ENCODE measurements at regions not wholly inside any gene's neighbourhood (a gene's known extent, or its start where the extent isn't known, plus 50 kb on each side); places are given as distances from the start of the nearest gene placed in this dataset.
"Not testable (repeated sequence)": the region's sequence is repeated elsewhere in the genome, so short reads cannot be mapped to it uniquely, and the experiment has no call there.

DNA sequence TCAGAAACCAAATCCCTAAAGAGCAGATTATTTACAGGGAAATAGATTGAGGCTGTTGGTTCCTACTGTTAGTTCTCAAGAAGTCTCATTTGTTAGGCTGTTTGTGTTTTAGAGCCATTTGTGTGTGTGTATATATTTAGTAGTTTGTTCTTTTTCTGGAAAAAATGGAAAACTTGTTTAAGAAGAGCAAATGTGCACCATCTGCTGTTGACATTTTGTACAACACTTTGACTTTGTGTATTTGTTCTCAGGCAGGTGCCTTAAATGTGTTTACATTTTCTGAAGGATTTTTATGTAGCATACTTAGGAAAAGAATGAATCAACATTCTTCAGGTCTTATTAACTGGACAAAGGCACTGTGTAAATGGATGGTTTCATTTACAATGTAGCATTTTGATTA is 163.7 kb upstream of the FOLH1 start:
- H3K4me1 ChIP-seq; H3K27me3 ChIP-seq; H3K4me3 ChIP-seq; H3K36me3 ChIP-seq; ATAC-seq (ENCODE audit: low FRiP score in 2 of 2); DNase-seq; H3K9me3 ChIP-seq; H3K27ac ChIP-seq: not testable (repeated sequence)
- TF ChIP-seq, protein P1, sequence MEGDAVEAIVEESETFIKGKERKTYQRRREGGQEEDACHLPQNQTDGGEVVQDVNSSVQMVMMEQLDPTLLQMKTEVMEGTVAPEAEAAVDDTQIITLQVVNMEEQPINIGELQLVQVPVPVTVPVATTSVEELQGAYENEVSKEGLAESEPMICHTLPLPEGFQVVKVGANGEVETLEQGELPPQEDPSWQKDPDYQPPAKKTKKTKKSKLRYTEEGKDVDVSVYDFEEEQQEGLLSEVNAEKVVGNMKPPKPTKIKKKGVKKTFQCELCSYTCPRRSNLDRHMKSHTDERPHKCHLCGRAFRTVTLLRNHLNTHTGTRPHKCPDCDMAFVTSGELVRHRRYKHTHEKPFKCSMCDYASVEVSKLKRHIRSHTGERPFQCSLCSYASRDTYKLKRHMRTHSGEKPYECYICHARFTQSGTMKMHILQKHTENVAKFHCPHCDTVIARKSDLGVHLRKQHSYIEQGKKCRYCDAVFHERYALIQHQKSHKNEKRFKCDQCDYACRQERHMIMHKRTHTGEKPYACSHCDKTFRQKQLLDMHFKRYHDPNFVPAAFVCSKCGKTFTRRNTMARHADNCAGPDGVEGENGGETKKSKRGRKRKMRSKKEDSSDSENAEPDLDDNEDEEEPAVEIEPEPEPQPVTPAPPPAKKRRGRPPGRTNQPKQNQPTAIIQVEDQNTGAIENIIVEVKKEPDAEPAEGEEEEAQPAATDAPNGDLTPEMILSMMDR (IDR thresholded peaks at IDR 0.05), result peak in 4 of 6 experiments; percentile 18 to 35 (median 26)

DNA sequence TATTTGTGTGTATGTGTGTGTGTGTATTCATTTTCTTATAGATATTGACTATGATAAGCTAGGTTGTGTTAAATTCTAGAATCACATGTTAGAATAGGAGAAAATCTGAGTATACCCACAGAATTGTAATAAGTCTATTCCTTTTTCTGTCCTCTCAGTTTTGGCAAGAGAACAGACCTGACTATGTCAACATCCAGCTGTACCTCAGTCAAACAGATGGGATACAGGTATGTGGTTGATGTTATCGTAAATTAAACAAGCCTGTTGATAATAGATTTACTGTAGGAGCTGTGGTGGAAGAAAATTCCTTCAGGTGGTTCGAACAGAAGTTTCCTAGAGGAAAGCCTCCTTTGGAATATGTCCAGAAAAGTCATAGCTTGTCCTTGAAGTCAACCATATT is 160.2 kb upstream of the FOLH1 start:
- H3K27me3 ChIP-seq; ATAC-seq (ENCODE audit: low FRiP score in 2 of 2): not testable (repeated sequence)
- 56 to 59% methylated on average over 2 of the region's 2 CpGs for WGBS, 2 donors

DNA sequence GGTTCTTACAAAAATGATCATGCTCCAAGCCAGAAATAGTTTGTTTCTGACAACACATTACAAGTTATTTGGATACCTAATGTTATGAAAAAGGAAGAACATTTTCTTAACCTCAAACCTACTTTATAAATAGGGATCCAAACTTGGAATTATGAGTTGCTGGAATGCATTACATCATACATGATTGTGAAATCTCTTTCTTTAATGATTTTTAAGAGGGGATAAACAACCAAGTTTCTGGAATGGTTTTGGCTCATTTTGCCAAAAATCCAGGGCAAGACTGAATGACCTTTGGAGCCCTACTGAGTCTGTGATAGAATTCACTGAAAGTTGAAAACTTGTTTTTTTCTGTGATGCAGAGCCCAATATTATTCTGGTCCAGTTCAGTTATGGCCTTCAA is 157.0 kb upstream of the FOLH1 start:
- not testable (repeated sequence) for H3K36me3 ChIP-seq, H3K4me1 ChIP-seq, H3K27me3 ChIP-seq, DNase-seq, H3K4me3 ChIP-seq, H3K27ac ChIP-seq, H3K9me3 ChIP-seq
- ATAC-seq (ENCODE audit: low FRiP score in 2 of 2), result peak in 1 of 2 donors; percentile 78

More for the DNA sequence above, 160.2 kb upstream of the FOLH1 start:
- H3K9me3 ChIP-seq, H3K4me1 ChIP-seq, H3K36me3 ChIP-seq, H3K27ac ChIP-seq, H3K4me3 ChIP-seq, DNase-seq: not testable (repeated sequence)

DNA sequence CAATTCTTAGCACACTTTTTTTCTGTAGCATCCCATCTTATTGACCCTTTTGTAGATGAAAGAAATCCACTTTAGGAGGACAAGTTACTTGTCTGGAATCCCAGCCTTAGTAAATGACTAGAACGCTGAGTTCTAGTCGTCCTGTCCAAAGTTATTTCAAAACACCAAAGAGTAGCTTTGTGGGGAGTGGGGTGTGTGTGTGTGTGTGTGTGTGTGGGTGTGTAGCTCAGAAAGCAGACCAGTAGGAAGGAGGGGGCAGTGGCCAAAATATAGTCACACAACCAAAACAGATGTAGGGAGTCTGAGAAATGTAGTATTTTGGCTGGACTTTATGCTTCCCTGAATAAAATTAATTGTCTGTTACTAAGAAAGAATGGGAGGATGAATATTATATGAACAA is 154.6 kb upstream of the FOLH1 start:
- DNase-seq, H3K9me3 ChIP-seq, H3K4me1 ChIP-seq, H3K27me3 ChIP-seq, H3K36me3 ChIP-seq, H3K4me3 ChIP-seq, H3K27ac ChIP-seq: not testable (repeated sequence)
- peak in 1 of 2 donors; percentile 69 for ATAC-seq (ENCODE audit: low FRiP score in 2 of 2)
- WGBS, 2 donors, result 59 to 73% methylated on average over 2 of the region's 2 CpGs

DNA sequence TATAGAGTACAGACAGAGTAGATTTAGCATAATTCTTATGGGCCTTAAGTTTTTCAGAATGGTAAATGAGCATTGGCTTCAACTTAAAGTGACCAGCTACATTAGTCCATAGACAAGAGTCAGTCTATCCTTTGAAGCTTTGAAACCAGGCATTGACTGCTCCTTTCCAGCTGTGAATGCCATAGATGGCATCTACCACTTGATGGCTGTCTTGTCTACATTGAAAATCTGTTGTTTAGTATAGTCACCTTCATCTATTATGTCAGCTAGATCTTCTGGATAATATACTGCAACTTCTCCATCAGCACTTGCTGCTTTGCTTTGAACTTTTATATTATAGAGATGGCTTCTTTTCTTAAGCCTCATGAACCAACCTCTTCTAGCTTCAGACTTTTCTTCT is 146.1 kb upstream of the FOLH1 start:
- H3K27ac ChIP-seq; H3K4me1 ChIP-seq; H3K36me3 ChIP-seq; H3K9me3 ChIP-seq; H3K4me3 ChIP-seq; H3K27me3 ChIP-seq; ATAC-seq (ENCODE audit: low FRiP score in 2 of 2); DNase-seq: not testable (repeated sequence)

DNA sequence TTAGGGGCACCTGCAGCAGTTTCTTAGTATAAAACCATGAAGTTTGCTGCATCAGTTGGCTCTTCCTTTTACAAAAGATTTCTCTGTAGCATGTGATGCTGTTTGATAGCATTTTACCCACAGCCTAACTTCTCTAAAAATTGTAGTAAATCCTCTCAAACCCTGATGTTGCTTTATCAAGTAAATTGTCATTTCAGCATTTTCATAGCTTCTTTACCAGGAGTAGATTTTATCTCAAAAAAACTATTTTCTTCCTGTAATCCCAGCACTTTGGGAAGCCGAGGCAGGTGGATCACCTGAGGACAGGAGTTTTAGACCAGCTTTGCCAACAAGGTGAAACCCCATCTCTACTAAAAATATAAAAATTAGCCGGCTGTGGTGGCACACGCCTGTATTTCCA is 144.5 kb upstream of the FOLH1 start:
- 85 to 89% methylated on average over 3 of the region's 3 CpGs for WGBS, 2 donors
- not testable (repeated sequence) for ATAC-seq (ENCODE audit: low FRiP score in 2 of 2); H3K27ac ChIP-seq; H3K4me3 ChIP-seq; H3K9me3 ChIP-seq; H3K36me3 ChIP-seq; DNase-seq; H3K4me1 ChIP-seq; H3K27me3 ChIP-seq

DNA sequence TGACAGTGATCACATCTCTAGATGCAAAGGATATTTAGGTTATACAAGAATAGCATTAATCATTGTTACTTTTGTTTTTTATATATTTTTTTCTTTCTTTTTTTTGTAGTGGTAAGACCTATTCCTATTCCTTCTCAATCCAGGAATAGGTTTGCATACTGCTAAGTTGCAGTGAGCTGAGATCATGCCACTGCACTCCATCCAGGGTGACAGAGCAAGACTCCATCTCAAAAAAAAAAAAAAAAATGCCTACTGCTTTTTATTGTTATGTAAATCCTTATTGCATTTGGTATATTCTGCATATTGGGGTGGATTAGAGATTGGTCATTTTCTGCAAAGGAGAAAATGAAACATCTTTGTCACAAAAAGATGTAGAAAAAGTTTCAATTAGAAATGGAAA is 138.2 kb upstream of the FOLH1 start:
- not testable (repeated sequence) for ATAC-seq (ENCODE audit: low FRiP score in 2 of 2); H3K9me3 ChIP-seq; DNase-seq; H3K4me3 ChIP-seq; H3K27ac ChIP-seq; H3K27me3 ChIP-seq; H3K36me3 ChIP-seq; H3K4me1 ChIP-seq

DNA sequence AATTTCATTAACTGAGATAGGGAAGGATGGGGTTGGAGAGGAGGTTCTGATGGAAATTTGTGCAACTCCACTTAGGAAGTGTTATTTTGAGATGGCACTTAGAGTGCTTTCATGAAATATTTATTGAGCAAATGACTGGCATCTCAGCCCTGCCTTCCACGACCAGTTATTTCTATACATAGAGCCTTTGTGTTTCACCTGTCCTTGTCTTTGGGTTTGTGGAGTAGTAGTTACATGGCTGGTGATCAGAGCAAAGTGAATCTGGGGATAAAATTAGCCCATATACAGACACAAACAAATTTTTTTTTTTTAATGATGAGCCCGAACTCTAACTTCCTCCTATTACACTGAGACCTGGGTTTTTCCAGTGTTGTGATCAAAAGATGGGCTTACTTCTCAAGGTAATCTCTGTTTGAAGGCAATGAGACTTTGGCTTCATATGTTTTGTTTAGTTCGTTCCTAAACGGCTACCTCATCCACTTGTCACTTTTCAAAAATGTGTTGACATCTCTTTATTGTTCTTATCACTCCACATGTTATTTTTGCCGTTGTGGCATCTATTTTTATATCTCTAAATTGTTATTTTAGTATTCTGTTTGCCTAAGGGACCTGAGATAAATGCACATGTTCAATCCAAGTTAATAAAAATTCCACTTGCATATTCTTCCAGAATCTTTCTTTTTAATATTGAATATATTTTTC is 120.2 kb upstream of the FOLH1 start:
- not testable (repeated sequence) for DNase-seq; H3K4me1 ChIP-seq; H3K27ac ChIP-seq; H3K9me3 ChIP-seq; H3K4me3 ChIP-seq; H3K36me3 ChIP-seq; ATAC-seq (ENCODE audit: low FRiP score in 2 of 2); H3K27me3 ChIP-seq
- 45 to 56% methylated on average over 5 of the region's 5 CpGs for WGBS, 2 donors

DNA sequence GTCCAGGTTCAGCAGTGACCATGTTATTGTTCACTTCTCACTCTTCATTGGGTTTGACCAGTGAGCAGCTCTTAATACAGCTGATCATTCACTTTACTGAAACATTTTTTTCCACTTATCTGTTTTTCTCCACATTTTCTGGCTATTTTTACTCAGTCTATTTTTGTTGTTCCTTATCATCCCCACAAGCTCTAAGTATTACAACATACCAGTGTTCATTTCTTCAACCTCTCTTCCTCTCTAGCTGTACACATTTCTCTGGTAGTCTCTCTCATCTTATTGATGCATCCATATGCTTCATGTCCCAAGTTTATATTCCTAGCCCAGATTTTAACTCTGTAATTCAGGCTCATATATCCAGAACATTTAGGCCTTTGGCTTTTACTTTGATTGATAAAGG is 119.4 kb upstream of the FOLH1 start:
- not testable (repeated sequence) for H3K9me3 ChIP-seq; ATAC-seq (ENCODE audit: low FRiP score in 2 of 2); H3K36me3 ChIP-seq; DNase-seq; H3K4me1 ChIP-seq; H3K4me3 ChIP-seq; H3K27ac ChIP-seq; H3K27me3 ChIP-seq

DNA sequence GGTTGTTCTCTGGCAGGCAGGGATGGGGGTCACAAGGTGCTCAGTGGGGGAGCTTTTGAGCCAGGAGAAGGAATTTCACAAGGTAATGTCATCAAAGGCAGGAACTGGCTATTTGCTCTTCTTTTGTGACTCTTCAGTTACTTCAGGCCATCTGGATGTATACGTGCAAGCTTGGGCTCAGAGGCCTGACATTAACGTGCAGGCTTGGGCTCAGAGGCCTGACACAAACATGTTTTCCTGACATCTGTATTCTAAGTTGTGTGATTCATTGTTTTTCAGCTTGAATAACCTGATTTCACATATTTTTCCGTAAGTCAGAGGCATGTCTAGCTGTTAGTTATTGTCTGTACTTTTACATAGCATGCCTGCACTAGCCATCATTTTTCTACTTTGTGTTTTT is 118.2 kb upstream of the FOLH1 start:
- not testable (repeated sequence) for H3K9me3 ChIP-seq; DNase-seq; H3K27ac ChIP-seq; H3K4me3 ChIP-seq; H3K36me3 ChIP-seq; H3K4me1 ChIP-seq; ATAC-seq (ENCODE audit: low FRiP score in 2 of 2); H3K27me3 ChIP-seq
- WGBS, 2 donors, result 47 to 58% methylated on average over 3 of the region's 3 CpGs
